ENCODE measurements at regions not wholly inside any gene's neighbourhood (a gene's known extent, or its start where the extent isn't known, plus 50 kb on each side); places are given as distances from the start of the nearest gene placed in this dataset.
"Not testable (repeated sequence)": the region's sequence is repeated elsewhere in the genome, so short reads cannot be mapped to it uniquely, and the experiment has no call there.

GRCh38 chr10:29730969-29731368, 96.2 kb upstream of the SVIL start:
- H3K4me3 ChIP-seq (ENCODE audit: low read depth, low read length): peak overlapping the region; percentile 4
- no peak for DNase-seq (ENCODE audit: low read depth)
- TF ChIP-seq CTCF (IDR thresholded peaks at IDR 0.05; ENCODE audit: insufficient read depth, low read length): no peak

- H3K4me3 ChIP-seq (ENCODE audit: low read depth, low read length): no peak overlapping the region
- no peak for DNase-seq (ENCODE audit: low read depth)
- TF ChIP-seq CTCF (IDR thresholded peaks at IDR 0.05; ENCODE audit: insufficient read depth, low read length): no peak
These were observed 95.7 kb upstream of the SVIL start for GRCh38 chr10:29730458-29730857.

- DNase-seq (ENCODE audit: low read depth): no peak
- TF ChIP-seq CTCF (IDR thresholded peaks at IDR 0.05; ENCODE audit: insufficient read depth, low read length): no peak
- H3K4me3 ChIP-seq (ENCODE audit: low read depth, low read length): no peak overlapping the region
These were observed 93.8 kb upstream of the SVIL start for GRCh38 chr10:29728541-29729049.

- not testable (repeated sequence) for DNase-seq (ENCODE audit: low read depth); H3K4me3 ChIP-seq (ENCODE audit: low read depth, low read length)
These were observed 91.2 kb upstream of the SVIL start for GRCh38 chr10:29725927-29726326.

DNA sequence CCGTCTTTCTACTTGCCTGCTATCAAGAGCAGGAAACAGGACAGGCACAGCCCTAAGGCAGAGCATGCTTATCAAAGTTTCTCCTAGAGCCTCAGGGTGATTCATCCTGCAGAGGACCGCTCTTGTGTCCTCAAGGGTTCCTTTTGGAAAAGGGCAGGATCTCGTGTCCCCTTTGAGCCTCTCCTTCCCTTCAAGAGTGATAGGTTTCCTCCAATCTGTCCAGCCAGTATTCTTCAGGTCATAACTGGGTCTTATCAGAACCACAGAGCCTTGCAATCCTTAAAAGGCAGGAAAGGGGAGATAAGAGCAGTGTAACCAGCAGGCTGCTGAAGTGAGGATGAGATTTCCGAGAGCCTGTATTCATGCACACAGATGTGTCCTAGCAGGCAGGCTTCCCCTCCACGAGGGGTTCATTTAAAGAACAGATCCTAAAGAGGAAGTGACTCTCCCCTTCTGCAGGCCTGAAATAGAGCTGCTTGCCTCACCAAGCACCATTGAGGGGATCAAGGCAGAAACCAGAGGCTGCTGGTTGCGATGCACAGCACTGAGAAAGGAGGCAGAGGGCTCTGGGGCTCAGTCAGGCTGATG, 90.5 kb upstream of the SVIL start:
- no peak overlapping the region for H3K4me3 ChIP-seq (ENCODE audit: low read depth, low read length)
- DNase-seq (ENCODE audit: low read depth): peak; percentile 45
- no peak for TF ChIP-seq CTCF (IDR thresholded peaks at IDR 0.05; ENCODE audit: insufficient read depth, low read length)

GRCh38 chr10:29723726-29724125, 89.0 kb upstream of the SVIL start:
- DNase-seq (ENCODE audit: low read depth): peak; percentile 87
- no peak overlapping the region for H3K4me3 ChIP-seq (ENCODE audit: low read depth, low read length)
- no peak for TF ChIP-seq CTCF (IDR thresholded peaks at IDR 0.05; ENCODE audit: insufficient read depth, low read length)

GRCh38 chr10:29722777-29723176, 88.0 kb upstream of the SVIL start:
- no peak overlapping the region for H3K4me3 ChIP-seq (ENCODE audit: low read depth, low read length)
- TF ChIP-seq CTCF (IDR thresholded peaks at IDR 0.05; ENCODE audit: insufficient read depth, low read length): no peak
- no peak for DNase-seq (ENCODE audit: low read depth)
